HG02759 (cell line): ENCODE measurements at regions not wholly inside any gene's neighbourhood (a gene's known extent, or its start where the extent isn't known, plus 50 kb on each side); places are given as distances from the start of the nearest gene placed in this dataset.
"Not testable (repeated sequence)": the region's sequence is repeated elsewhere in the genome, so short reads cannot be mapped to it uniquely, and the experiment has no call there.

Source experiments
- ATAC-seq: cut with Tn5 transposase; IDR thresholded peaks from one replicate; pipeline ENCODE4 v1.9.1; 2021; ENCODE audit warnings: mild to moderate bottlenecking, moderate library complexity; ENCODE audit not compliant: unreplicated experiment

GRCh38 chr5:42235241-42235640, 188.0 kb upstream of the GHR start:
- ATAC-seq, result no peak

GRCh38 chr5:42235837-42236236, 187.4 kb upstream of the GHR start:
- no peak for ATAC-seq

GRCh38 chr5:42241636-42242035, 181.6 kb upstream of the GHR start:
- ATAC-seq, result no peak

GRCh38 chr5:42242210-42242609, 181.0 kb upstream of the GHR start:
- no peak for ATAC-seq

- ATAC-seq, result no peak
These were observed 180.3 kb upstream of the GHR start for GRCh38 chr5:42242881-42243485.

GRCh38 chr5:42252306-42252705, 170.9 kb upstream of the GHR start:
- no peak for ATAC-seq

GRCh38 chr5:42259914-42260313, 163.3 kb upstream of the GHR start:
- ATAC-seq, result not testable (repeated sequence)

GRCh38 chr5:42267091-42267490, 156.1 kb upstream of the GHR start:
- ATAC-seq, result no peak

GRCh38 chr5:42268170-42268569, 155.1 kb upstream of the GHR start:
- not testable (repeated sequence) for ATAC-seq

- ATAC-seq, result no peak
These were observed 154.6 kb upstream of the GHR start for GRCh38 chr5:42268630-42269029.

GRCh38 chr5:42270771-42271170, 152.5 kb upstream of the GHR start:
- ATAC-seq, result no peak

- ATAC-seq, result no peak
These were observed 148.3 kb upstream of the GHR start for GRCh38 chr5:42274913-42275312.

GRCh38 chr5:42277293-42277692, 145.9 kb upstream of the GHR start:
- no peak for ATAC-seq

- ATAC-seq, result no peak
These were observed 138.7 kb upstream of the GHR start for GRCh38 chr5:42284584-42284983.

- ATAC-seq, result no peak
These were observed 138.0 kb upstream of the GHR start for GRCh38 chr5:42285230-42285629.

- ATAC-seq, result no peak
These were observed 122.7 kb upstream of the GHR start for GRCh38 chr5:42300496-42300895.

GRCh38 chr5:42301349-42301748, 121.9 kb upstream of the GHR start:
- ATAC-seq, result no peak

- ATAC-seq, result no peak
These were observed 121.1 kb upstream of the GHR start for GRCh38 chr5:42302186-42302585.

GRCh38 chr5:42306287-42306686, 117.0 kb upstream of the GHR start:
- no peak for ATAC-seq

GRCh38 chr5:42309865-42310264, 113.4 kb upstream of the GHR start:
- no peak for ATAC-seq

- ATAC-seq, result no peak
These were observed 108.0 kb upstream of the GHR start for GRCh38 chr5:42315214-42315613.

GRCh38 chr5:42317575-42317974, 105.7 kb upstream of the GHR start:
- no peak for ATAC-seq

GRCh38 chr5:42319546-42319945, 103.7 kb upstream of the GHR start:
- not testable (repeated sequence) for ATAC-seq
